ENCODE measurements at regions not wholly inside any gene's neighbourhood (a gene's known extent, or its start where the extent isn't known, plus 50 kb on each side); places are given as distances from the start of the nearest gene placed in this dataset.

DNA sequence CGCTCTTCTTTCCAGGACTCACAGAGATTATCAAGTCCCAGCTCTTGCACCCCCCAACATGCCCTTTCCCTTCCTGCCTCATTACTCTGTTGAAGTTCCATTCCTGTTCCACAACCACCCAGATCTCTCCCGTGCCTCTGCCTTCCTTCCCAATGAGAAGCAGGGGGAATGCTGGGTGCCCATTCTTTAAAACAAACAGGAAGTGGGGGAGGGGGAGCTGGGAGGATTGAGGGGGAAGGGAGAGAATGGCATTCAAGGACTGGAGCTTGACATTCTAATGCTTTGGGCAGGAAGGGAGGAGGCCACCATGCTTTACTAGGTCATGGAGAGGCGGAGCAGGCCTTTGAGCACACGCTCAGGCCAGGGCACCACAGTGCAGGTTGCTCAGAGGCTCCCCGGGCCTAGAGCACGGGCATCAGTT is 150.3 kb upstream of the IRF2BP2 start (continued):
- TF ChIP-seq ZNF445 (CRISPR knock-in tag; IDR thresholded peaks at IDR 0.05; ENCODE audit: low read depth) = no peak
- TF ChIP-seq, protein P1, sequence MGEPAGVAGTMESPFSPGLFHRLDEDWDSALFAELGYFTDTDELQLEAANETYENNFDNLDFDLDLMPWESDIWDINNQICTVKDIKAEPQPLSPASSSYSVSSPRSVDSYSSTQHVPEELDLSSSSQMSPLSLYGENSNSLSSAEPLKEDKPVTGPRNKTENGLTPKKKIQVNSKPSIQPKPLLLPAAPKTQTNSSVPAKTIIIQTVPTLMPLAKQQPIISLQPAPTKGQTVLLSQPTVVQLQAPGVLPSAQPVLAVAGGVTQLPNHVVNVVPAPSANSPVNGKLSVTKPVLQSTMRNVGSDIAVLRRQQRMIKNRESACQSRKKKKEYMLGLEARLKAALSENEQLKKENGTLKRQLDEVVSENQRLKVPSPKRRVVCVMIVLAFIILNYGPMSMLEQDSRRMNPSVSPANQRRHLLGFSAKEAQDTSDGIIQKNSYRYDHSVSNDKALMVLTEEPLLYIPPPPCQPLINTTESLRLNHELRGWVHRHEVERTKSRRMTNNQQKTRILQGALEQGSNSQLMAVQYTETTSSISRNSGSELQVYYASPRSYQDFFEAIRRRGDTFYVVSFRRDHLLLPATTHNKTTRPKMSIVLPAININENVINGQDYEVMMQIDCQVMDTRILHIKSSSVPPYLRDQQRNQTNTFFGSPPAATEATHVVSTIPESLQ (CRISPR knock-in tag; IDR thresholded peaks at IDR 0.05) = no peak
- TF ChIP-seq TBP (optimal IDR thresholded peaks at IDR 0.05; ENCODE audit: low read depth, low read length) = no peak
- TF ChIP-seq SPI1 (IDR thresholded peaks at IDR 0.05; ENCODE audit: borderline replicate concordance, low read depth, low read length) = peak; percentile 66
- TF ChIP-seq RAD21 (CRISPR knock-in tag; conservative IDR thresholded peaks at IDR 0.05 in 1 of 2, IDR thresholded peaks at IDR 0.05 in 1 of 2) = no peak
- TF ChIP-seq, protein P2, sequence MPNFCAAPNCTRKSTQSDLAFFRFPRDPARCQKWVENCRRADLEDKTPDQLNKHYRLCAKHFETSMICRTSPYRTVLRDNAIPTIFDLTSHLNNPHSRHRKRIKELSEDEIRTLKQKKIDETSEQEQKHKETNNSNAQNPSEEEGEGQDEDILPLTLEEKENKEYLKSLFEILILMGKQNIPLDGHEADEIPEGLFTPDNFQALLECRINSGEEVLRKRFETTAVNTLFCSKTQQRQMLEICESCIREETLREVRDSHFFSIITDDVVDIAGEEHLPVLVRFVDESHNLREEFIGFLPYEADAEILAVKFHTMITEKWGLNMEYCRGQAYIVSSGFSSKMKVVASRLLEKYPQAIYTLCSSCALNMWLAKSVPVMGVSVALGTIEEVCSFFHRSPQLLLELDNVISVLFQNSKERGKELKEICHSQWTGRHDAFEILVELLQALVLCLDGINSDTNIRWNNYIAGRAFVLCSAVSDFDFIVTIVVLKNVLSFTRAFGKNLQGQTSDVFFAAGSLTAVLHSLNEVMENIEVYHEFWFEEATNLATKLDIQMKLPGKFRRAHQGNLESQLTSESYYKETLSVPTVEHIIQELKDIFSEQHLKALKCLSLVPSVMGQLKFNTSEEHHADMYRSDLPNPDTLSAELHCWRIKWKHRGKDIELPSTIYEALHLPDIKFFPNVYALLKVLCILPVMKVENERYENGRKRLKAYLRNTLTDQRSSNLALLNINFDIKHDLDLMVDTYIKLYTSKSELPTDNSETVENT (CRISPR knock-in tag; IDR thresholded peaks at IDR 0.05) = no peak
- TF ChIP-seq ELF4 (CRISPR knock-in tag; IDR thresholded peaks at IDR 0.05) = 0 out of 2 replicates have a peak, but pooled peaks have one; percentile 30
- peak; percentile 60 for TF ChIP-seq GABPA (tag; conservative IDR thresholded peaks at IDR 0.05; ENCODE audit: low read depth)
- TF ChIP-seq TCFL5 (CRISPR knock-in tag; conservative IDR thresholded peaks at IDR 0.05) = no peak
- TF ChIP-seq, protein P3, sequence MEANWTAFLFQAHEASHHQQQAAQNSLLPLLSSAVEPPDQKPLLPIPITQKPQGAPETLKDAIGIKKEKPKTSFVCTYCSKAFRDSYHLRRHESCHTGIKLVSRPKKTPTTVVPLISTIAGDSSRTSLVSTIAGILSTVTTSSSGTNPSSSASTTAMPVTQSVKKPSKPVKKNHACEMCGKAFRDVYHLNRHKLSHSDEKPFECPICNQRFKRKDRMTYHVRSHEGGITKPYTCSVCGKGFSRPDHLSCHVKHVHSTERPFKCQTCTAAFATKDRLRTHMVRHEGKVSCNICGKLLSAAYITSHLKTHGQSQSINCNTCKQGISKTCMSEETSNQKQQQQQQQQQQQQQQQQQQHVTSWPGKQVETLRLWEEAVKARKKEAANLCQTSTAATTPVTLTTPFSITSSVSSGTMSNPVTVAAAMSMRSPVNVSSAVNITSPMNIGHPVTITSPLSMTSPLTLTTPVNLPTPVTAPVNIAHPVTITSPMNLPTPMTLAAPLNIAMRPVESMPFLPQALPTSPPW (CRISPR knock-in tag; IDR thresholded peaks at IDR 0.05) = peak; percentile 42; the same call in 1 of the 2 replicates
- 0 out of 2 replicates have a peak, but pooled peaks have one; percentile 9 for TF ChIP-seq ARID1B (IDR thresholded peaks at IDR 0.05)
- TF ChIP-seq ZNF584 (CRISPR knock-in tag; IDR thresholded peaks at IDR 0.05; ENCODE audit: low read depth) = 0 out of 2 replicates have a peak, but pooled peaks have one; percentile 50
- TF ChIP-seq ZBTB17 (CRISPR knock-in tag; IDR thresholded peaks at IDR 0.05) = peak; percentile 13; the same call in 1 of the 2 replicates
- no peak for TF ChIP-seq PTTG1 (tag; IDR thresholded peaks at IDR 0.05; ENCODE audit: low read depth)
- TF ChIP-seq, protein P4, sequence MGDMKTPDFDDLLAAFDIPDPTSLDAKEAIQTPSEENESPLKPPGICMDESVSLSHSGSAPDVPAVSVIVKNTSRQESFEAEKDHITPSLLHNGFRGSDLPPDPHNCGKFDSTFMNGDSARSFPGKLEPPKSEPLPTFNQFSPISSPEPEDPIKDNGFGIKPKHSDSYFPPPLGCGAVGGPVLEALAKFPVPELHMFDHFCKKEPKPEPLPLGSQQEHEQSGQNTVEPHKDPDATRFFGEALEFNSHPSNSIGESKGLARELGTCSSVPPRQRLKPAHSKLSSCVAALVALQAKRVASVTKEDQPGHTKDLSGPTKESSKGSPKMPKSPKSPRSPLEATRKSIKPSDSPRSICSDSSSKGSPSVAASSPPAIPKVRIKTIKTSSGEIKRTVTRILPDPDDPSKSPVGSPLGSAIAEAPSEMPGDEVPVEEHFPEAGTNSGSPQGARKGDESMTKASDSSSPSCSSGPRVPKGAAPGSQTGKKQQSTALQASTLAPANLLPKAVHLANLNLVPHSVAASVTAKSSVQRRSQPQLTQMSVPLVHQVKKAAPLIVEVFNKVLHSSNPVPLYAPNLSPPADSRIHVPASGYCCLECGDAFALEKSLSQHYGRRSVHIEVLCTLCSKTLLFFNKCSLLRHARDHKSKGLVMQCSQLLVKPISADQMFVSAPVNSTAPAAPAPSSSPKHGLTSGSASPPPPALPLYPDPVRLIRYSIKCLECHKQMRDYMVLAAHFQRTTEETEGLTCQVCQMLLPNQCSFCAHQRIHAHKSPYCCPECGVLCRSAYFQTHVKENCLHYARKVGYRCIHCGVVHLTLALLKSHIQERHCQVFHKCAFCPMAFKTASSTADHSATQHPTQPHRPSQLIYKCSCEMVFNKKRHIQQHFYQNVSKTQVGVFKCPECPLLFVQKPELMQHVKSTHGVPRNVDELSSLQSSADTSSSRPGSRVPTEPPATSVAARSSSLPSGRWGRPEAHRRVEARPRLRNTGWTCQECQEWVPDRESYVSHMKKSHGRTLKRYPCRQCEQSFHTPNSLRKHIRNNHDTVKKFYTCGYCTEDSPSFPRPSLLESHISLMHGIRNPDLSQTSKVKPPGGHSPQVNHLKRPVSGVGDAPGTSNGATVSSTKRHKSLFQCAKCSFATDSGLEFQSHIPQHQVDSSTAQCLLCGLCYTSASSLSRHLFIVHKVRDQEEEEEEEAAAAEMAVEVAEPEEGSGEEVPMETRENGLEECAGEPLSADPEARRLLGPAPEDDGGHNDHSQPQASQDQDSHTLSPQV (IDR thresholded peaks at IDR 0.05) = 0 out of 2 replicates have a peak, but pooled peaks have one; percentile 32
- no peak for TF ChIP-seq KDM2B (CRISPR knock-in tag; IDR thresholded peaks at IDR 0.05)
- TF ChIP-seq MYNN (IDR thresholded peaks at IDR 0.05) = no peak
- TF ChIP-seq MYNN (CRISPR knock-in tag; IDR thresholded peaks at IDR 0.05) = no peak
- TF ChIP-seq NCOA4 (IDR thresholded peaks at IDR 0.05; ENCODE audit: partially characterized antibody) = no peak
- TF ChIP-seq PHTF2 (CRISPR knock-in tag; IDR thresholded peaks at IDR 0.05) = no peak

All from K562 (cell line).